ENCODE measurements at regions not wholly inside any gene's neighbourhood (a gene's known extent, or its start where the extent isn't known, plus 50 kb on each side); places are given as distances from the start of the nearest gene placed in this dataset.

- no peak for DNase-seq
Measured at GRCh38 chr20:9919271-9920014, 80.6 kb upstream of the PAK5 start.

- no peak for DNase-seq
Measured at GRCh38 chr20:9918348-9918747, 79.5 kb upstream of the PAK5 start.

GRCh38 chr20:9916761-9917160, 77.9 kb upstream of the PAK5 start:
- DNase-seq = no peak

GRCh38 chr20:9912858-9913434, 74.1 kb upstream of the PAK5 start:
- no peak for DNase-seq

- no peak for DNase-seq
Measured at GRCh38 chr20:9912290-9912689, 73.4 kb upstream of the PAK5 start.

GRCh38 chr20:9911519-9911918, 72.6 kb upstream of the PAK5 start:
- DNase-seq = no peak

- DNase-seq = no peak
Measured at GRCh38 chr20:9909167-9909566, 70.3 kb upstream of the PAK5 start.

GRCh38 chr20:9903048-9903655, 64.3 kb upstream of the PAK5 start:
- DNase-seq = no peak

GRCh38 chr20:9889270-9889981, 50.5 kb upstream of the PAK5 start:
- DNase-seq = no peak

Data from NCI-H510A (cell line).